Left hindlimb (tissue), 1 donor: ENCODE measurements at regions not wholly inside any gene's neighbourhood (a gene's known extent, or its start where the extent isn't known, plus 50 kb on each side); places are given as distances from the start of the nearest gene placed in this dataset.
A peak's percentile ranks its signal among the peaks of the same experiment; 100 is the strongest.
"Not testable (repeated sequence)": the region's sequence is repeated elsewhere in the genome, so short reads cannot be mapped to it uniquely, and the experiment has no call there.

Experiments used
- DNase-seq: peaks from one replicate; pipeline ENCODE4 v3.0.0-alpha.2; 2018

GRCh38 chr16:48003206-48003907 lies 152.4 kb downstream of the ABCC12 start:
- peak; percentile 40 for DNase-seq

GRCh38 chr16:48001324-48001895 lies 154.4 kb downstream of the ABCC12 start:
- no peak for DNase-seq

DNA sequence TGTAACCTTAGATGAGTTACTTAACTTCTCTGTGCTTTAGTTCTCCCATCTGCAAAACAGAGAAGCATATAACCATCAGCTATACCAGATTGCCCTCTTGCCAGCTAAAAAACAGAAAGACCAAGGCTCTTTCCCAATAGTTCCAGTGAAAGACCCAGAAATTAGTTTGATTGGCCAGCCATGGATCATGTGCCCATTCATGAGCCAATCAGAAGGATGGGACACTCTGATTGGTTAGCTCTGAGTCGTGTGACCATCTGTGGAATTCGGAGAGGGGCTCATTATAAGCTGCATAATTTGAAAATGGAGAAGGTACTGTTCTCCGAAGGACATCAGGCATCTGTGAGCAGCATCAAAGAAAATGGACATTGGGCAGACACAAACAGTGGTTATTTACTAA lies 155.2 kb downstream of the ABCC12 start:
- no peak for DNase-seq

DNA sequence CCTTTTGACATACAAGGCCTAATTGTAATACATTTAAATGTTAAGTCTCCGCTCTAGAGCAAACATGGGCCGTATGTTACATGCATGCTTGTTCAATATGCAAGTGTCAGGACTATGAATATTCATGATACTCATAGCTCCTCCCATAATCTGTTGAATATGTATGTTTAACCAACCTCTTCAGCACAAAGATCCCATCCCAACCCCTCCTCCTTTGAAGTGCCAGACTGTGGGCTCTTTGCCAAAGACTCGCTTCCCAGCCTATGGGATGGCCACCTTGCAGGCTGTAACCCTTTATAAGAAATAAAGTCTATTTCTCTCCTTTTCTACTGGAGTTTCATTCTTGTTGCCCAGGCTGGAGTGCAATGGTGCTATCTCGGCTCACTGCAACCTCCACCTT lies 156.2 kb downstream of the ABCC12 start:
- DNase-seq: no peak

DNA sequence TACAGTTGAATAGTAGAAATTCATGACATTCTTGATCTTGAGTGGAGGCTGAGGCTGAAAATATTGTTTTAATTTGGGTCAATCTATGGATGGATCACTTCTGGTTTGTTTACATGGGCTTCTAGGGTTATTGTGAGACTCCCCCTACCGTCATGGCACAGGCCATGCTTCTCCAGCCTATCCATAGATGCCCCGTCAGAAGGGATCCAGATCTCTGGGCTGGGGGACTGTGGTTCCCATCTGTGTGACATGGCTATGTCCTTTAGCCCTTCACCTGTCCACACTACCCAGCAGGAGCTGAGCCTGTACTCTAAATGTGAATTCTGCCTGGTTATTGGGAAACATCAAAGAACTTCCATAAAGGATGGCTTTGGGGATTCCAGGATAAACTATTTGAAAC lies 160.4 kb downstream of the ABCC12 start:
- no peak for DNase-seq

DNA sequence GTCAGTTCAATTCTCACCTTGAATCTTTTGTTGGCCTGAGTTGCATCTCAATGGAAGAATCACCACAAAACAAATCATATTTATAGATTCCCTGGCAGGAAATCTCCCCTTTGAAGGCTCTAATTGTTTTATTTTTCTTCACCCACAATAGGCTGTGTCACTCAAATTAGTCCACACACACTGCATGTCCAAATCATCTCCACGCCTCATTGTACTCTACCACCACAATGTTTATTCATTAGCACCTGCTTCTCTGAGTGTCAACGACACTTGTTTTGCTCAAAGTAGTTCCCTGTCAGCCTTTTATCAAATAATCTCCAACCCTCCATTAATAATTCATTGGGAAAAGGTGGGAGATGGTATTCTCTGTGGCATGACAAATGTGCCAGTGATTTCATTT lies 164.3 kb downstream of the ABCC12 start:
- DNase-seq: no peak

GRCh38 chr16:47990676-47991075 lies 165.1 kb downstream of the ABCC12 start:
- no peak for DNase-seq

DNA sequence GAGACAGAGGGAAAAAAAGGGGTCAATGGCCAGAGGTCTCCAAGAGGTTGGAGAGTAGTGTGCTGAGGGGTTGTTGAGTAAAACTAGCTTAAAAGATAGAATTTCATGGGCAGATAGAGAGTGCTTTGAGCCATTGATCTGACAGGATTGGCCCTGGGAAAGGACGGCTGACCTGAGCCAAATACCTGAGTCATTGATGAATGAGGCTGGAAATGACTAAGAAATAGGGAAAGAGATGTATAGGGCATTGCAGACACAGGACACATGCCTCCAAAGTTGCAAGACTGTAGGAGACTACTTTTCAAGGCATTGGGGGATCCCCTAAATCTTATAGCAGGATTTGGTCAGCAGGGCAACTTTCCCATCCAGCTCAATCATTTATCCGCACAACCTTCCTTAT lies 168.7 kb downstream of the ABCC12 start:
- DNase-seq: no peak

DNA sequence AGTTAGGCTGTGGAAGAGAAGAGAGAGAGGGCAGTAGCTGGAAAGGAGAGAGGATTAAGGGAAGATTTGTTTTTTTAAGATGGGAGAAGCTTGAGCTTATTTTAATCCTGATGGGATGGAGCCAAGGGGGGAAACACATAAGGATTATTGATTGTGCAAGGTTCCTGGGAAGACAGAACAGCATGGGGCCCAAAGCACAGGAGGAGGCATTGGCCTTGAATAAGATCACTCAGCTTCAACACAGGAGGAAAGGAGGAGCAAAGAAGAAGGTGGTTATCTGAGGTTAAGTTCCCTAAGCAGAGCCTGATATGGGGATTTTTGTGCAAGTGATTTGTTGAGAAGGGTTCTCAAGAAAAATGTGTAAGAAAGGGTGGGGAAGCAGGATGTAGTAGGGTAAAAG lies 169.8 kb downstream of the ABCC12 start:
- DNase-seq: no peak

- no peak for DNase-seq
Measured at GRCh38 chr16:47984669-47985068, 171.1 kb downstream of the ABCC12 start.

DNA sequence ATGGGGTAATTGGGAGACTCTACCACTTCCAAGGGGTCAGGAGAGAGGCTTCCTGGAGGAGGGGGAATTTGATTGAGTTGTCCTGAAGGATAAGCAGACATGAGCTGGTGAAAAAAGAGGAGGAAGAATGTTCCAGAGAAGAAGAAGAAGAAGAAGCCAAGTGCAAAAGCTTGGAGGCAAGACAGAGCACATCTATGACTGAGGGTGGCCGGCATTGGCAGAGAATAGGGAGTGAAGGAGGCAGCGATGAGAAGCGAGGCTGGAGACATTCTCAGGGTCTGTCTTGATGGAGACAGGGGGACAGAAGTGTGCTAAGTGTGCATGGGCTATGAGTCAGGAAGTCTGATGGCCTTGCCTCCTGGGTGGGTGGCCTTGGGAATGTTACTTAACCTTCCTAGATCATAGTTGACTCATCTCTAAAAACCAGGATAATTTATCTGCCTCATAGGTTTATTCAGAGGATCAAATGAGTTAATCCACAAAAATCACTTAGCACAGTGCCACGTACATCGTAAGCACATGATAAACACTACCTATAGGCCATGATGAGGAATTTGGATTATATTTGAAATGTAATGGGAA lies 171.7 kb downstream of the ABCC12 start:
- no peak for DNase-seq

DNA sequence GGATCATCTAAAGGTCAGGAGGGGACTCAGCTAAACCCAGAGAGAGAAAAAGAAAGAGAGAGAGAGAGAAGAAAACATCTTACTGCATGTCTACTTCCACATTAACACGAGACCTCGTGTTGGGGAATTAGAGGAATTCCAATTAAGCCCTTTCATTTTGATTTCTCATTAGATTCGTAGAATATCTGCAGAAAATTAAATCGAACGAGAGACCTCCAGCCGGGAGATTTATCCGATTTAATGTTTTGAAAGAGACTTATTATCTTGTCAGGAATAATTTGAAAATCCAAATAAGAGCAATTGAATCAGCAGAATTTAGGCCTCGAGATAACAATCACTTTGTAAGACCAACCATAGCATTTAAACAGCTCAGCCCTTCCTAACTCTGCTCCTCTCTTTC lies 175.6 kb downstream of the ABCC12 start:
- DNase-seq: no peak

DNA sequence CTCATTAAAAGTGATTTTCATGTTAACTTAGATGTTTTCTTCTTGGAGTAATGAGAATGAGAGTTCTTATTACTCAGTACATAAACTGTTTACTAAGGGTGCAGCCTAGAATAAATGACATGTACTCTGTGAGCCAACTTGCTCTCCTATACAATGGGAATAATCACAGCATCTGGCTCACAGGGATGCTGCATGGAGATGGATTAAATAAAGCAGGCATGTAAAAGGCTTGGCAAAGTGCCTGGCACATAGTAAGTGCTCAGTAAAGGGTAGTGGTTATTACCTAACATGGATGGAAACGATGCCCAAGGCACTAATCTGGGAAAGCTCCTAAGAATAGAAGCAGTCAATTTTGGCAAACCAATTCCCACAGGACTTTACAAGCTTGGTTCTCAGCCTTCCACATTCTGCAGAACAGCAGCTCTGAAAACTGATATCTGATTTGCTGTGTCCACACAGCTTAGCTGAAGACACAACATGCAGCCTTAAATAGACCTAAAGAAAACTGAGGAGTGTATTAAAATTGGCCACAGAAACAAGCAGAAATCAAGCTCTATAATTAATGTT lies 176.1 kb downstream of the ABCC12 start:
- DNase-seq: no peak

- DNase-seq: no peak
Measured at GRCh38 chr16:47979164-47979520, 176.7 kb downstream of the ABCC12 start.

DNA sequence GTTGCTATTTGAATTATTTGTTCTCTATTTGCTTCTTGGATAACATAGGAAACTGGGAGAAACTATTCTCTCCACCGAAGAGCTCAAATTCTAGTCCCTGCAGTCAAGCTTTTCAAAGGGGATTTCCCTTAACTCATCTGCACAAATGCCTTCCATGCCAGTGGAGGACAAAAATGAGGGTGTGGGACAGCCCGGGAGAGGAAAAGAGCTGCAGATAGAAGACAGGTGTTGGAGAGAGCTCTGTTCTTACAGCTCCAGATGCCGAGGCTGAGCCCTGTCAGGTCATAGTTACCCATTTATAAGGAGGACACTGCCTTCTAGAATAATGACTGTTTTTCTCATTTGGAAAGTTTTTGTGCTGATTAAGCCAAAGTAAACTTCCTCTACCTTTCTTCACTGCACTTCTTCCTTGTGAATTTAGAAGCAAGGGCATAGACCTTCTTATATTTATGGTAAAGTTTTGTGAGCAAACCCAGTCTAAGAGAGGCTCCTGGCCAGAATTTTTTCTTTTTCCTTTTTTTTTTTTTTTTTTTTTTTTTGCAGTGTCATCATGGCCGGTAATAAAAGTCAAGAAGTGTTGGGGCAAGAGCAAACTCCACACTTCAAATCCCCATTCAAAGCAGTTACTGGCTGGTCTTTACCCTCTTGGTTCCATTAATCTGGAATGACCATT lies 177.2 kb downstream of the ABCC12 start:
- no peak for DNase-seq

DNA sequence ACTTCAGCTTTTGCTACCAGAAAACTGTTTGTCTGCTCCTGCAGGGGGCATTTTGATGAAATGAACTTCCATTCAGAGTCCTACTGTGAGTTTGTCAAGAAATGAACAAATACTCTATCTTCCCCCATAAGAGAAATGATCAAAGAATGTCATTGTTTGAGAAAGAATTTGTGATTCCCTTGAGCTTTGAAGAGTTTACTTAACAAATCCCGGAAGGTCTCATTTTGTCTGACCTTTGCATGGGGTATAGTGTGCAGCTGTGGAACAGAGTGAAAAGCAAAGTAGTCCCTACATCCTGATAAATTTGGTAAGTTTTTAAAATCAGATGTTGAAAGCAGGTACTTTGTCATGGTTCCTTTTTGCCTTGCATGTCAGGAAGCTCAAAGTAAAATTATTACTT lies 178.0 kb downstream of the ABCC12 start:
- no peak for DNase-seq

DNA sequence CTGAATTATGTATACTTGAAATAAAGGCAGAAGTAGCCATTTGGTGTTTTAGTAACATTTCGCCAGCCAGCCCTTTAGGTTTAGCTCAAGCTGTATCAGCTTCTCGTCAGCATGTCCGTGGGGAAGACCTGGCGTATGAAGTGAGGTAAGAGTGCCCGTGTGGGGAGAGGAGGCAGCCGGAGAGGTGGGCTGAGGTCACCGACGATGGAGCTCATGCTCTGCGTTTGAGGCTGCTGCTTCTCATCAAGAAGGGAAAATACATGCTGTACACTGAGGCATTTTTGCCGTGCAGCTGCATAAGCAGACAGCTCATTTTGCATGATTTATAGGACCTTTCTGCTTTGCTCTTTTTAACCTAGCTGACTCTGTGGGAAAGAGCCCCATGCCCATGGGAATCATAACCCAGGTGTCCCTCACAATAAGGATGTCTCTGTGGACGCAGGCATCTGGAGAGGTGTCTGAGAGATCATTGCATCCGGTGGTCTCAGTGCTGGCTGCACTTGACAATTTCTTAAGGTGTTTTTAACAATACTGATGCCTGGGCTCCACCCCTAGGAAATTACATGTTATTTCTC lies 179.1 kb downstream of the ABCC12 start:
- no peak for DNase-seq

DNA sequence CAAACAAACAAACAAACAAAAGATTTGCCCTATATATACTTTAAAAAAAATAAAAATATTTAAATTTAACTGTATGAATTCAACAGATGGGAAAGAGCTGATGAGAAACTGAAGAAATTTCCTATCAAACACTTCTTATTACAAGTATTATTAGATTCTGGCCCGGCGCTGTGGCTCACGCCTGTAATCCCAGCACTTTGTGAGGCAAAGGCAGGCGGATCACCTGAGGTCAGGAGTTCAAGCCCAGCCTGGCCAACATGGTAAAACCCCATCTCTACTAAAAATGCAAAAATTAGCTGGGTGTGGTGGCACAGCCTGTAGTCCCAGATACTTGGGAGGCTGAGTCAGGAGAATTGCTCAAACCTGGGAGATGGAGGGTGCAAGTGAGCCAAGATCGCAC lies 180.8 kb downstream of the ABCC12 start:
- DNase-seq: not testable (repeated sequence)

DNA sequence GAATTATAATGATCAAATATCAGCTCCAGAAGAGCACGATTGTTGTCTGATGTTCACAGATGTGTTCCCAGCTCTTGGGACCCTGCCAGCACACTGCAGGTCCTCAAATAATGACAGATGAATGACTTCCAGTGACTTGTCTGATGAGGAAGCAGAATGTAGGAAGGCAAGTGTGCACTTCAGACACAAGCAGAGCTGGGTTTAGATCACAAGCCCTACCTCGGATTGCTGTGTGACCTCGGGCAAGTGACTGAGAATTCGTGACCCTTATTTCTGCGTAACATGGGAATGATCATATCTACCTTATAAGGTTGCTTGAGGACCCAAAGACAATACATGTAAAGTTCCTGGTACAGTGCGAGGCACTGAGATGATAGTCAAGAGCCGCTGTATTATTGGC lies 182.2 kb downstream of the ABCC12 start:
- DNase-seq: no peak

GRCh38 chr16:47972246-47972985 lies 183.4 kb downstream of the ABCC12 start:
- no peak for DNase-seq

DNA sequence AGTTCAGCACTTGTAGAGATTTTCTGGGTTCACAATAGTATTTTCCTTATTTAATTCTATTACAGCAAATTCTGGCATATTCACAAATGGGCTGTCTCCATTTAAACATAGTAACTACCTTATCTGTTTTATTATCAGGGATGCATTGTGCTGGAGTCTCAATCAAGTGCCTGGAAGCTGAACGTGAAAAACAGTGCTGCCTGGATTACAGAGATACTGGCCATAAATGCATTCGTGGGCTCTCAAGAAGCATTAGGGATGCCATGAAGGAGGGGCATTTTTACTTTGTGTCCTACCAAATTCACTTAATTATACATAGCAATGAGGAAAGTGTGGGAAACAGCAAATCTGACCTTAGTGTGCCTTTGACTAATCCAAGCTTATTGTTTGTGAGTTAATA lies 184.6 kb downstream of the ABCC12 start:
- no peak for DNase-seq

GRCh38 chr16:47970291-47970931 lies 185.4 kb downstream of the ABCC12 start:
- no peak for DNase-seq
